ENCODE measurements at regions not wholly inside any gene's neighbourhood (a gene's known extent, or its start where the extent isn't known, plus 50 kb on each side); places are given as distances from the start of the nearest gene placed in this dataset.

- TF ChIP-seq CTCF (IDR thresholded peaks at IDR 0.05; ENCODE audit: extremely low read depth in 1 of 2, insufficient read depth in 1 of 2, low read depth in 1 of 2, low read length in 2 of 2) (no peak), POLR2A (IDR thresholded peaks at IDR 0.05; ENCODE audit: low read depth, low read length) (no peak), MYC (IDR thresholded peaks at IDR 0.05; ENCODE audit: low read depth, low read length) (no peak), POLR2AphosphoS5 (IDR thresholded peaks at IDR 0.05; ENCODE audit: insufficient read depth, low read depth, low read length) (no peak)
Observed at GRCh38 chr14:37669242-37669641, 73.8 kb downstream of the TTC6 start.
